GM23338 (cell line): ENCODE measurements at regions not wholly inside any gene's neighbourhood (a gene's known extent, or its start where the extent isn't known, plus 50 kb on each side); places are given as distances from the start of the nearest gene placed in this dataset.
"Not testable (repeated sequence)": the region's sequence is repeated elsewhere in the genome, so short reads cannot be mapped to it uniquely, and the experiment has no call there.

Experiments used
- ATAC-seq: fragments of 200-7000 bp; cut with Tn5 transposase; 3 replicates; pipeline ENCODE4 v1.9.1; 2020
- DNase-seq: peaks from one replicate; pipeline ENCODE4 v3.0.0-alpha.2; 2015; ENCODE audit warnings: low spot score
- H2AFZ ChIP-seq: fragments of 200-600 bp; sonication (generic); 2 replicates; pipeline ENCODE4 v1.8.0; 2016; ENCODE audit warnings: antibody characterized with exemption, mild to moderate bottlenecking, moderate library complexity
- H3F3A ChIP-seq: fragments of 200-600 bp; sonication (generic); replicated peaks from 2 replicates; pipeline ENCODE4 v1.8.0; 2017; ENCODE audit warnings: antibody characterized with exemption, mixed run types, low read depth
- H3K27ac ChIP-seq: fragments of 200-600 bp; sonication (generic); 2 replicates; pipeline ENCODE4 v1.6.1; 2016; ENCODE audit warnings: low read depth
- H3K27me3 ChIP-seq: fragments of 200-600 bp; sonication (generic); 2 replicates; pipeline ENCODE4 v1.8.0; 2016; ENCODE audit warnings: mild to moderate bottlenecking, mixed run types, moderate library complexity; ENCODE audit not compliant: insufficient read depth
- H3K36me3 ChIP-seq: fragments of 200-600 bp; sonication (generic); 2 replicates; pipeline ENCODE4 v1.8.0; 2016; ENCODE audit warnings: mild to moderate bottlenecking; ENCODE audit not compliant: insufficient read depth
- H3K4me1 ChIP-seq: fragments of 200-600 bp; sonication (generic); 2 replicates; pipeline ENCODE4 v1.8.0; 2016; ENCODE audit warnings: mild to moderate bottlenecking, moderate library complexity; ENCODE audit not compliant: insufficient read depth
- H3K4me2 ChIP-seq: fragments of 200-600 bp; sonication (generic); 2 replicates; pipeline ENCODE4 v1.7.1; 2017; ENCODE audit warnings: mixed run types
- H3K4me3 ChIP-seq: fragments of 200-600 bp; sonication (generic); 2 replicates; pipeline ENCODE4 v1.6.1; 2016; ENCODE audit warnings: mixed run types
- H3K79me2 ChIP-seq: fragments of 200-600 bp; sonication (generic); replicated peaks from 2 replicates; pipeline ENCODE4 v1.8.0; 2017; ENCODE audit warnings: mild to moderate bottlenecking; ENCODE audit not compliant: insufficient read depth
- H3K9me2 ChIP-seq: fragments of 200-600 bp; sonication (generic); 2 replicates; pipeline ENCODE4 v1.8.0; 2017; ENCODE audit not compliant: insufficient read depth
- H4K20me1 ChIP-seq: fragments of 200-600 bp; sonication (generic); replicated peaks from 2 replicates; pipeline ENCODE4 v1.8.0; 2017; ENCODE audit warnings: mild to moderate bottlenecking; ENCODE audit not compliant: insufficient read depth
- H3K27ac Mint-ChIP-seq: 2 replicates; pipeline ENCODE4 v1.8.0; 2020; ENCODE audit warnings: inconsistent platforms, mild to moderate bottlenecking, moderate library complexity, mixed read lengths
- H3K27me3 Mint-ChIP-seq: 3 replicates; pipeline ENCODE4 v1.8.0; 2022; ENCODE audit warnings: low read depth, mild to moderate bottlenecking, moderate library complexity, mixed read lengths, inconsistent platforms; ENCODE audit not compliant: insufficient read depth, poor library complexity
- H3K36me3 Mint-ChIP-seq: 3 replicates; pipeline ENCODE4 v1.8.0; 2021; ENCODE audit warnings: low read depth, mild to moderate bottlenecking, inconsistent platforms, moderate library complexity, mixed read lengths
- H3K4me1 Mint-ChIP-seq: 3 replicates; pipeline ENCODE4 v1.8.0; 2020; ENCODE audit warnings: mild to moderate bottlenecking, inconsistent platforms, mixed read lengths
- H3K4me3 Mint-ChIP-seq: 3 replicates; pipeline ENCODE4 v1.8.0; 2021; ENCODE audit warnings: moderate library complexity, mild to moderate bottlenecking, inconsistent platforms, mixed read lengths
- H3K9me3 Mint-ChIP-seq: 3 replicates; pipeline ENCODE4 v1.8.0; 2020; ENCODE audit warnings: moderate library complexity, mild to moderate bottlenecking, inconsistent platforms, mixed read lengths
- JUNB ChIP-seq: IDR thresholded peaks from one replicate; pipeline ENCODE4 v1.6.1; 2016; ENCODE audit warnings: antibody characterized with exemption; ENCODE audit not compliant: unreplicated experiment
- NANOG ChIP-seq: IDR thresholded peaks from 2 replicates; pipeline ENCODE4 v1.6.1; 2016; ENCODE audit warnings: antibody characterized with exemption, borderline replicate concordance

DNA sequence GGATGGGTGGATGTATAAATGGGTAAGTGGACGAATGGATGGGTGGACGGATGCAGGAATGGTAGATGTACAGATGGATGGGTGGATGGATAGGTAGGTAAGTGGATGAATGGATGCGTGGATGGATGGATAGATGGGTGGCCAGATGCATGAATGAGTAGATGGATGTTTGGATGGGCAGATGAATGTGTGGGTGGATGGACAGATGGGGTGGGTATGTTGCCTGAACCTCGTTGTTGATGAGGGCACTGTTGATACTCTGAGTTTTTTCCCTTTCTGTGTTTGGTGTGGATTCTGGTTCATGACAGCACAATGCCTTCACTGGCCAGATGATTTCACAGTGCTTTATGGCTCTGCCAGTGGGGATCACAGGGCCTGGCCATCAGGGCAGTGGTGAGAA lies 208.3 kb downstream of the NPIPB11 start:
- H3K36me3 Mint-ChIP-seq = no peaks in the 10 kb centered on the region
- no peak overlapping the region for H3K27ac Mint-ChIP-seq

DNA sequence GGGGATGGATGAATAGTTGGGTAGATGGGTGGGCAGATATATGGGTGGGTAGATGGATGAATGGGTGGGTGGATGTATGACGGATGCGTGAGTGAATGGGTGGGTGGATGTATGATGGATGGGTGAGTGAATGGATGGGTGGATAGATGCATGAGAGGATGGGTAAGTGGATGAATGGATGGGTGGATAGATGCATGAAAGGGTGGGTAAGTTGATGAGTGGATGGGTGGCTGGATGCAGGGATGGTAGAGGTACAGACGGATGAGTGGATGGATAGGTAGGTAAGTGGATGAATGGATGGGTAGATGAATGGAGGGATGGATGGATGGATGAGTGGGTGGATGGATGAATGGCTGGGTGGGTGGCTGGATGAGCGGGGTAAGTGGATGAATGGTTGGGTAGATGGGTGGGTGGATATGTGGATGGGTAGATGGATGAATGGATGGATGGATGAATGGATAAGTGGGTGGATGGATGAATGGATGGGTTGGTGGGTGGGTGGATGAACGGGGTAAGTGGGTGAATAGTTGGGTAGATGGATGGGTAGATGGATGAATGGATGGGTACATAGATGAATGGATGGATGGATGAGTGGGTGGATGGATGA lies 208.9 kb downstream of the NPIPB11 start:
- H3K9me2 ChIP-seq, H3K27ac ChIP-seq, H3K36me3 Mint-ChIP-seq, H3F3A ChIP-seq, H3K9me3 Mint-ChIP-seq, H3K36me3 ChIP-seq, ATAC-seq, H3K27me3 Mint-ChIP-seq, H3K27ac Mint-ChIP-seq, H3K4me2 ChIP-seq, H4K20me1 ChIP-seq, H2AFZ ChIP-seq, H3K79me2 ChIP-seq, H3K4me3 Mint-ChIP-seq, H3K4me1 ChIP-seq, H3K27me3 ChIP-seq, DNase-seq, H3K4me3 ChIP-seq: not testable (repeated sequence)
- H3K4me1 Mint-ChIP-seq = peaks cover 12% of the 10 kb centered on the region

More for the DNA sequence above, 208.3 kb downstream of the NPIPB11 start:
- H3F3A ChIP-seq = no peaks in the 10 kb centered on the region
- Mint-ChIP-seq H3K27me3 (peaks cover 11% of the 10 kb centered on the region), H3K4me3 (no peak overlapping the region; the same call in 2 of the 3 replicates), H3K9me3 (no peaks in the 10 kb centered on the region; the same call in 2 of the 3 replicates), H3K4me1 (peaks cover 18% of the 10 kb centered on the region)
- ATAC-seq (no peak), DNase-seq (no peak)
- H3K4me1 ChIP-seq = no peaks in the 10 kb centered on the region
- H3K4me3 ChIP-seq = no peak overlapping the region
- H3K27ac ChIP-seq = no peak overlapping the region
- no peak overlapping the region for H2AFZ ChIP-seq
- no peak overlapping the region for H3K4me2 ChIP-seq
- no peaks in the 10 kb centered on the region for H3K36me3 ChIP-seq
- H3K79me2 ChIP-seq = no peaks in the 10 kb centered on the region
- TF ChIP-seq NANOG (no peak), JUNB (no peak)
- no peaks in the 10 kb centered on the region for H3K27me3 ChIP-seq
- no peaks in the 10 kb centered on the region for H3K9me2 ChIP-seq
- no peaks in the 10 kb centered on the region for H4K20me1 ChIP-seq

DNA sequence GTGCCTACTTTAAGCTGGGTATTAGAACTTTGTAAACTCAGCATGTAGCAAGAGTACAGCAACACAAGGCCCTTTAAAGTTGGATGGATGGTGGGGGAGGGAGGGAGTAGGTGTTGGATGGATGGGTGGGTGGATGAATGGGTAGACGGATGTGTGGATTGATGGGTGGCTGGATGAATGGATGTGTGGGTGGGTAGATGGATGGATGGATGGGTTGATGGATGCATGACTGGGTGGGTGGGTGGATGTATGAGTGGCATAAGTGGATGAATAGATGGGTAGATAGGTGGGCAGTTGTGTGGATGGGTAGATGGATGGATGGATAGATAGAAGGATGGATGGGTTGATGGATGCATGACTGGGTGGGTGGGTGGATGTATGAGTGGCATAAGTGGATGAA lies 209.8 kb downstream of the NPIPB11 start:
- not testable (repeated sequence) for H3K79me2 ChIP-seq, H3K36me3 Mint-ChIP-seq, H3K36me3 ChIP-seq, H3K9me2 ChIP-seq, H4K20me1 ChIP-seq, H3K27ac Mint-ChIP-seq, H3K27me3 ChIP-seq, ATAC-seq, H2AFZ ChIP-seq, H3F3A ChIP-seq, H3K27ac ChIP-seq, H3K9me3 Mint-ChIP-seq, H3K4me3 Mint-ChIP-seq, H3K4me2 ChIP-seq, DNase-seq, H3K4me1 ChIP-seq, H3K27me3 Mint-ChIP-seq, H3K4me1 Mint-ChIP-seq, H3K4me3 ChIP-seq

DNA sequence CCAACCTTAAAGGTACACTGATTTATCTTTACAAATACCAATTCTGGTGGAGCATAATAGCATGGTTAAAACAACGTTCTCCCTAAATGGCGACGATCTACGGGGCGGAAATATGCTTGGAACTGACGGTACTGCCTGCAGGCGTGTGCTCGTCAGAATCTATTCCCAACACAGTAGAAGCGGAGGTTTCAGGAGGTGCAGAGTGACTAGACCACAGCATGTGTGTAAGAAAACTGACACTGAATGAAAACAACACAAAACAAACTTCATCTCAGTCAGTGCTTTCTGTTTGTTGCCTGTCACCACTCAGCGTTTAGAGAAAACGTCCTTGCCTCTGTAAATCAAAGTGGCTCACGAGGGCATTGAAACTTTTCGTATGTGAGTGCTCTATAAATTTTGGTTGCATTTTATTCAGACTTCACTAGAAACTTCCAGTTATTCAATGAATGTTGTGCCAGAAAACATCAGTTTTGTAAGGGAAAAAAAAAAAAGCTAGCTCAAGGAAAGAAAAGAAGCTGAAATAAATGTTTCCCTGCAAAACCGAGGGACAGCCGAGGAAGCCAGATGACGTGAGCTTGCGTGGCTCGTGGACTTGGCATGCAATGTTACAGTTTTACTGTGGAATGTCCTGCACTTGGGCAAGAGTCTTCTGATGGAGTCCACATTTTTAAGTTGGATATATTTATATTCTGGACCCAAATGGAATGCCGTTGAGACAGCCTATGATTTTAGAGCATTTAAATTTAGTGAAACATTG lies 210.4 kb downstream of the LAT start:
- H3K4me3 Mint-ChIP-seq, H3K36me3 Mint-ChIP-seq, DNase-seq, H4K20me1 ChIP-seq, H3K27me3 Mint-ChIP-seq, H3K27ac ChIP-seq, H3K4me1 ChIP-seq, H3K4me3 ChIP-seq, H3K27ac Mint-ChIP-seq, H3K4me2 ChIP-seq, H3K79me2 ChIP-seq, H3K9me2 ChIP-seq, H3K9me3 Mint-ChIP-seq, H3K27me3 ChIP-seq, H3K36me3 ChIP-seq, H2AFZ ChIP-seq, H3F3A ChIP-seq, ATAC-seq, H3K4me1 Mint-ChIP-seq: not testable (repeated sequence)

DNA sequence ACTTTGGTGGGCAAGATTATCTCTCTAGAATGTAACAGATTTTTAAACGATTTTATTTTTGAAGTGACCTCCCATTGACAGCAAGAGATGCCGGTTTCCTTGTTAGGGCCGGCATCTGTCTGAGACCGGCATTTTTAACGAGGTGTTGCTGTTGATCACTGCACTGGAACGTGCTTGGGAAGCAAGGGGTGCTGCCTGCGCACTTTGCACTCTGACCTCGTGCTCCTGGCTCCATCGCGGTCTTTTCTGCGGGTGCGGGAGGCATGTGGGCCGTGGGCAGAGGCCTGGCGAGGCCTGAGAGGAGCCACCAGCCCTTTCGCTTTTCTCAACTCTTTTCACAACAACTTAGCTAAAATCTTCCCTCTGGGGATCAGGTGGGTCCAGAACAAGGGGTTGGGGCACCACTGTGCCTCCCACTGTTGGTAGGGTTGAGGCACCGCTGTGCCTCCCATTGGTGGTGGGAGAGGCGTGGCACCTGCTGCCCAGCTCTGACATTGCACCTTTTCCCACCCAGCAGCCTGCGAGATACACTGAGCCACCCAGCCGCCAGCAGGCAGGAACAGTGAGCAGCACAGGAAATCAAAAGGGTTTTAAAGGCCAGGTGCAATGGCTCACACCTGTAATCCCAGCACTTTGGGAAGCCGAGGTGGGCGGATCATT lies 209.5 kb downstream of the LAT start:
- not testable (repeated sequence) for H3K27ac Mint-ChIP-seq, DNase-seq, H3K36me3 Mint-ChIP-seq, H3K4me1 ChIP-seq, H3K4me2 ChIP-seq, H3K27me3 ChIP-seq, H3K27ac ChIP-seq, H3K4me3 ChIP-seq, H3K4me3 Mint-ChIP-seq, H2AFZ ChIP-seq, H3F3A ChIP-seq, H3K27me3 Mint-ChIP-seq, H3K79me2 ChIP-seq, H4K20me1 ChIP-seq, H3K36me3 ChIP-seq, H3K9me2 ChIP-seq, H3K4me1 Mint-ChIP-seq, H3K9me3 Mint-ChIP-seq
- ATAC-seq = peak; percentile 41; the same call in 2 of the 3 replicates

DNA sequence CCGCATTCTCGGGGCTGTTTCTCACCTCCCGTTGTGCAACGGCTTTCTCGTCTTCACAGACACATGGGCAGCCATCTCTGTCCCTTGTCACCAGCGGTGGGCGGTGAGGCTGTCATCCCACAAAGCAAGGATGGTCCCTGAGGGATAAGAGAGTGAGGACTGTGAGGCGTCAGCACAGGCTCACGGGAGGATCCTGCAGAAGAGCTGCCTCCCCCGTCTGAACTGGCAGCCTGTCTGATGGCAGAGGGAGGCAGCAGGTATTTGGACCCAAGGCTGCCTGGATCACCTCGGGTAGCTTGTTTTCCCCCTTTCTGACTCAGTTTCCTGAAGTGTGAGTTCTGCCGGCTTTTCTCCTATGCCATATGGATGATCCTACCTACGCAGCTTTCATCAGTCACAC lies 208.8 kb downstream of the LAT start:
- DNase-seq, H3K9me3 Mint-ChIP-seq: not testable (repeated sequence)

More for the DNA sequence above, 208.8 kb downstream of the LAT start:
- H3K27me3 ChIP-seq, H2AFZ ChIP-seq, H3K27ac Mint-ChIP-seq, H3K4me3 ChIP-seq, H3K4me2 ChIP-seq, H3K36me3 ChIP-seq, H4K20me1 ChIP-seq, H3K79me2 ChIP-seq, H3K4me1 ChIP-seq, H3K4me1 Mint-ChIP-seq, H3K36me3 Mint-ChIP-seq, H3K4me3 Mint-ChIP-seq, ATAC-seq, H3K9me2 ChIP-seq, H3K27ac ChIP-seq, H3F3A ChIP-seq, H3K27me3 Mint-ChIP-seq: not testable (repeated sequence)
